ENCODE measurements at regions not wholly inside any gene's neighbourhood (a gene's known extent, or its start where the extent isn't known, plus 50 kb on each side); places are given as distances from the start of the nearest gene placed in this dataset.

DNA sequence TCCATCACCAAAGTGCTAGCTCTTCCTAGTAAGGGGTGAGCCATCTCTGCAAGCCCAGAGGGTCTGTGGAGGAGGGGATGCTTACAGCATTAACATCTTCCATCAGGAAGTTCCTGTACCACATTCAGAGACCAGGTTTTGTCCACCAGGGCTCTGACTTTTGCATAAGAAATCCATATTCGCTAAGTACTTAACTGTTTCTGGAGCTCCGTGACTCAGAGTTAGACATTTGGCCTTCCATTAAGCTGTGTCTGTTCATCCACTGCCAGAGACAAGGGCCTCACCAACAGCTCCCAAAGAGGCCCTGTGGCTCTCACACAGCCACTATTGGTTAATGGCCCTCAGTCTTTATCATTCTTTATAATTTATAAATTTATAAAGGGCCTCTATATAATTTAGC lies 144.6 kb downstream of the ADAMTS15 start:
- 70% methylated on average over 2 of the region's 2 CpGs for WGBS
- peak; percentile 16 for DNase-seq (ENCODE audit: low spot score)

DNA sequence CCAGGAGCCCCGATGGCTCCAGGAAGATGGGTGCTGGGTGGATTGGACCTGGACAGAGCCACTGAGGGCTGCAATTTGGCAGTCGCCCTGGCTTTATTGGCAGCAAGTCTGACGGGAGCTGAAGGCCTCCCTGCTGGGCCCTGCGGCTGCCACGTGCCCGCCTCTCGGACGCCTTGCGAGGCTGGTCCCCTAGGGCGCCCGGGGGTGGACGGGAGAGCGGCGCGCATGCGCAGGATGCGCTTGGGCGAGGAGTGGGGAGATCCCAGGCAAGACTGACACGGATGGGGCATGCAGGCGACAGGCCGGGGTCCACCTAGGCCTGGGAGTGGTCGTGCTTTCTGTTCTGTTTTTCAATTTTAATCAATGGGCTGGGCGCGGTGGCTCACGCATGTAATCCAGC lies 150.0 kb downstream of the ADAMTS15 start:
- H3K27me3 ChIP-seq (ENCODE audit: control insufficient read depth in 4 of 4, insufficient read depth in 4 of 4, low read length in 3 of 4), result peaks cover 0 to 4% (median 1%) of the 10 kb centered on the region in 4 donors
- DNase-seq (ENCODE audit: low spot score), result peak; percentile 17
- H3K4me3 ChIP-seq (ENCODE audit: low read depth in 1 of 3, low read length in 3 of 3), result no peak overlapping the region
- H3K27ac ChIP-seq (ENCODE audit: low read depth in 1 of 2, low read length in 2 of 2), result no peak overlapping the region
- no peaks in the 10 kb centered on the region for H3K4me1 ChIP-seq (ENCODE audit: control insufficient read depth in 4 of 4, insufficient read depth in 4 of 4, low read length in 3 of 4)
- H3K9me3 ChIP-seq (ENCODE audit: control insufficient read depth in 4 of 4, low read length in 3 of 4), result peaks cover 0 to 1% (median 0%) of the 10 kb centered on the region in 4 donors
- WGBS, result 90% methylated on average over 25 of the region's 25 CpGs
- H3K9ac ChIP-seq (ENCODE audit: low read depth in 1 of 2, low read length in 2 of 2), result no peak overlapping the region
- H3K36me3 ChIP-seq (ENCODE audit: control insufficient read depth in 4 of 4, insufficient read depth in 3 of 4, low read depth in 1 of 4, low read length in 3 of 4), result no peaks in the 10 kb centered on the region
- TF ChIP-seq, protein P1, sequence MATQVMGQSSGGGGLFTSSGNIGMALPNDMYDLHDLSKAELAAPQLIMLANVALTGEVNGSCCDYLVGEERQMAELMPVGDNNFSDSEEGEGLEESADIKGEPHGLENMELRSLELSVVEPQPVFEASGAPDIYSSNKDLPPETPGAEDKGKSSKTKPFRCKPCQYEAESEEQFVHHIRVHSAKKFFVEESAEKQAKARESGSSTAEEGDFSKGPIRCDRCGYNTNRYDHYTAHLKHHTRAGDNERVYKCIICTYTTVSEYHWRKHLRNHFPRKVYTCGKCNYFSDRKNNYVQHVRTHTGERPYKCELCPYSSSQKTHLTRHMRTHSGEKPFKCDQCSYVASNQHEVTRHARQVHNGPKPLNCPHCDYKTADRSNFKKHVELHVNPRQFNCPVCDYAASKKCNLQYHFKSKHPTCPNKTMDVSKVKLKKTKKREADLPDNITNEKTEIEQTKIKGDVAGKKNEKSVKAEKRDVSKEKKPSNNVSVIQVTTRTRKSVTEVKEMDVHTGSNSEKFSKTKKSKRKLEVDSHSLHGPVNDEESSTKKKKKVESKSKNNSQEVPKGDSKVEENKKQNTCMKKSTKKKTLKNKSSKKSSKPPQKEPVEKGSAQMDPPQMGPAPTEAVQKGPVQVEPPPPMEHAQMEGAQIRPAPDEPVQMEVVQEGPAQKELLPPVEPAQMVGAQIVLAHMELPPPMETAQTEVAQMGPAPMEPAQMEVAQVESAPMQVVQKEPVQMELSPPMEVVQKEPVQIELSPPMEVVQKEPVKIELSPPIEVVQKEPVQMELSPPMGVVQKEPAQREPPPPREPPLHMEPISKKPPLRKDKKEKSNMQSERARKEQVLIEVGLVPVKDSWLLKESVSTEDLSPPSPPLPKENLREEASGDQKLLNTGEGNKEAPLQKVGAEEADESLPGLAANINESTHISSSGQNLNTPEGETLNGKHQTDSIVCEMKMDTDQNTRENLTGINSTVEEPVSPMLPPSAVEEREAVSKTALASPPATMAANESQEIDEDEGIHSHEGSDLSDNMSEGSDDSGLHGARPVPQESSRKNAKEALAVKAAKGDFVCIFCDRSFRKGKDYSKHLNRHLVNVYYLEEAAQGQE (IDR thresholded peaks at IDR 0.05), result no peak
- TF ChIP-seq EGR1 (IDR thresholded peaks at IDR 0.05; ENCODE audit: low read depth in 2 of 2), result no peak
- TF ChIP-seq, protein P2, sequence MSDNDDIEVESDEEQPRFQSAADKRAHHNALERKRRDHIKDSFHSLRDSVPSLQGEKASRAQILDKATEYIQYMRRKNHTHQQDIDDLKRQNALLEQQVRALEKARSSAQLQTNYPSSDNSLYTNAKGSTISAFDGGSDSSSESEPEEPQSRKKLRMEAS (IDR thresholded peaks at IDR 0.05), result no peak
- TF ChIP-seq TAF1 (conservative IDR thresholded peaks at IDR 0.05), result no peak
- TF ChIP-seq, protein P3, sequence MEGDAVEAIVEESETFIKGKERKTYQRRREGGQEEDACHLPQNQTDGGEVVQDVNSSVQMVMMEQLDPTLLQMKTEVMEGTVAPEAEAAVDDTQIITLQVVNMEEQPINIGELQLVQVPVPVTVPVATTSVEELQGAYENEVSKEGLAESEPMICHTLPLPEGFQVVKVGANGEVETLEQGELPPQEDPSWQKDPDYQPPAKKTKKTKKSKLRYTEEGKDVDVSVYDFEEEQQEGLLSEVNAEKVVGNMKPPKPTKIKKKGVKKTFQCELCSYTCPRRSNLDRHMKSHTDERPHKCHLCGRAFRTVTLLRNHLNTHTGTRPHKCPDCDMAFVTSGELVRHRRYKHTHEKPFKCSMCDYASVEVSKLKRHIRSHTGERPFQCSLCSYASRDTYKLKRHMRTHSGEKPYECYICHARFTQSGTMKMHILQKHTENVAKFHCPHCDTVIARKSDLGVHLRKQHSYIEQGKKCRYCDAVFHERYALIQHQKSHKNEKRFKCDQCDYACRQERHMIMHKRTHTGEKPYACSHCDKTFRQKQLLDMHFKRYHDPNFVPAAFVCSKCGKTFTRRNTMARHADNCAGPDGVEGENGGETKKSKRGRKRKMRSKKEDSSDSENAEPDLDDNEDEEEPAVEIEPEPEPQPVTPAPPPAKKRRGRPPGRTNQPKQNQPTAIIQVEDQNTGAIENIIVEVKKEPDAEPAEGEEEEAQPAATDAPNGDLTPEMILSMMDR (IDR thresholded peaks at IDR 0.05; ENCODE audit: low read depth, low read length, missing input control), result no peak

More for the DNA sequence above, 144.6 kb downstream of the ADAMTS15 start:
- peaks cover 0 to 4% (median 1%) of the 10 kb centered on the region in 4 donors for H3K27me3 ChIP-seq (ENCODE audit: control insufficient read depth in 4 of 4, insufficient read depth in 4 of 4, low read length in 3 of 4)
- no peaks in the 10 kb centered on the region for H3K36me3 ChIP-seq (ENCODE audit: control insufficient read depth in 4 of 4, insufficient read depth in 3 of 4, low read depth in 1 of 4, low read length in 3 of 4)
- H3K4me1 ChIP-seq (ENCODE audit: control insufficient read depth in 4 of 4, insufficient read depth in 4 of 4, low read length in 3 of 4), result no peaks in the 10 kb centered on the region
- H3K27ac ChIP-seq (ENCODE audit: low read depth in 1 of 2, low read length in 2 of 2), result no peak overlapping the region
- H3K4me3 ChIP-seq (ENCODE audit: low read depth in 1 of 3, low read length in 3 of 3), result no peak overlapping the region
- no peak overlapping the region for H3K9ac ChIP-seq (ENCODE audit: low read depth in 1 of 2, low read length in 2 of 2)
- H3K9me3 ChIP-seq (ENCODE audit: control insufficient read depth in 4 of 4, low read length in 3 of 4), result no peaks in the 10 kb centered on the region
- TF ChIP-seq EGR1 (IDR thresholded peaks at IDR 0.05; ENCODE audit: low read depth in 2 of 2), result no peak
- TF ChIP-seq, protein P4, sequence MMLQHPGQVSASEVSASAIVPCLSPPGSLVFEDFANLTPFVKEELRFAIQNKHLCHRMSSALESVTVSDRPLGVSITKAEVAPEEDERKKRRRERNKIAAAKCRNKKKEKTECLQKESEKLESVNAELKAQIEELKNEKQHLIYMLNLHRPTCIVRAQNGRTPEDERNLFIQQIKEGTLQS (IDR thresholded peaks at IDR 0.05), result no peak
- TF ChIP-seq FOXA1 (IDR thresholded peaks at IDR 0.05), result no peak
- no peak for TF ChIP-seq FOXA2 (IDR thresholded peaks at IDR 0.05)
- no peak for TF ChIP-seq SP1 (IDR thresholded peaks at IDR 0.05)
- no peak for TF ChIP-seq RAD21 (IDR thresholded peaks at IDR 0.05)
- TF ChIP-seq HNF4G (IDR thresholded peaks at IDR 0.05), result no peak
- no peak for TF ChIP-seq JUND (IDR thresholded peaks at IDR 0.05)
- TF ChIP-seq GABPA (IDR thresholded peaks at IDR 0.05 in 1 of 2, conservative IDR thresholded peaks at IDR 0.05 in 1 of 2), result no peak
- TF ChIP-seq, protein P2 (IDR thresholded peaks at IDR 0.05), result no peak
- TF ChIP-seq, protein P3 (IDR thresholded peaks at IDR 0.05; ENCODE audit: low read depth, low read length, missing input control), result no peak
- no peak for TF ChIP-seq YY1 (IDR thresholded peaks at IDR 0.05)
- TF ChIP-seq, protein P1 (IDR thresholded peaks at IDR 0.05), result no peak
- TF ChIP-seq HNF4A (conservative IDR thresholded peaks at IDR 0.05), result no peak
- no peak for TF ChIP-seq TAF1 (conservative IDR thresholded peaks at IDR 0.05)
- TF ChIP-seq, protein P5, sequence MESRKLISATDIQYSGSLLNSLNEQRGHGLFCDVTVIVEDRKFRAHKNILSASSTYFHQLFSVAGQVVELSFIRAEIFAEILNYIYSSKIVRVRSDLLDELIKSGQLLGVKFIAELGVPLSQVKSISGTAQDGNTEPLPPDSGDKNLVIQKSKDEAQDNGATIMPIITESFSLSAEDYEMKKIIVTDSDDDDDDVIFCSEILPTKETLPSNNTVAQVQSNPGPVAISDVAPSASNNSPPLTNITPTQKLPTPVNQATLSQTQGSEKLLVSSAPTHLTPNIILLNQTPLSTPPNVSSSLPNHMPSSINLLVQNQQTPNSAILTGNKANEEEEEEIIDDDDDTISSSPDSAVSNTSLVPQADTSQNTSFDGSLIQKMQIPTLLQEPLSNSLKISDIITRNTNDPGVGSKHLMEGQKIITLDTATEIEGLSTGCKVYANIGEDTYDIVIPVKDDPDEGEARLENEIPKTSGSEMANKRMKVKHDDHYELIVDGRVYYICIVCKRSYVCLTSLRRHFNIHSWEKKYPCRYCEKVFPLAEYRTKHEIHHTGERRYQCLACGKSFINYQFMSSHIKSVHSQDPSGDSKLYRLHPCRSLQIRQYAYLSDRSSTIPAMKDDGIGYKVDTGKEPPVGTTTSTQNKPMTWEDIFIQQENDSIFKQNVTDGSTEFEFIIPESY (IDR thresholded peaks at IDR 0.05), result no peak
- no peak for TF ChIP-seq RXRA (IDR thresholded peaks at IDR 0.05)
